Left lung (tissue), 4 donors: ENCODE measurements at regions not wholly inside any gene's neighbourhood (a gene's known extent, or its start where the extent isn't known, plus 50 kb on each side); places are given as distances from the start of the nearest gene placed in this dataset.
A peak's percentile ranks its signal among the peaks of the same experiment; 100 is the strongest.

Source experiments
- ATAC-seq: fragments of 200-7000 bp; cut with Tn5 transposase; one replicate; pipeline ENCODE4 v1.9.1; 2020; ENCODE audit warnings: moderate library complexity
- DNase-seq, 4 donors: peaks; one replicate each; pipeline ENCODE4 v3.0.0-alpha.2; 2013 to 2020
- H3K27ac ChIP-seq, 2 donors: fragments of 200-600 bp; sonication (generic) in 1 of 2; one replicate each; pipeline versions ENCODE4 v1.5.0 to v1.8.0; 2020 to 2021
- H3K27me3 ChIP-seq, 2 donors: fragments of 200-600 bp; sonication (generic) in 1 of 2; one replicate each; pipeline versions ENCODE4 v1.5.0 to v1.8.0; 2020 to 2021
- H3K36me3 ChIP-seq, 2 donors: fragments of 200-600 bp; sonication (generic) in 1 of 2; one replicate each; pipeline versions ENCODE4 v1.5.0 to v1.8.0; 2020 to 2021
- H3K4me1 ChIP-seq, 2 donors: fragments of 200-600 bp; one replicate each; pipeline ENCODE4 v1.8.0; 2021
- H3K4me3 ChIP-seq, 2 donors: fragments of 200-600 bp; sonication (generic) in 1 of 2; one replicate each; pipeline versions ENCODE4 v1.5.0 to v1.8.0; 2020 to 2021; ENCODE audit warnings: mild to moderate bottlenecking in 1 of 2
- H3K9me3 ChIP-seq, 2 donors: fragments of 200-600 bp; sonication (generic) in 1 of 2; one replicate each; pipeline versions ENCODE4 v1.5.0 to v1.8.0; 2020 to 2021
- intact Hi-C, 2 donors: fragments of 100-400 bp; cut with DNase I; formaldehyde crosslinking; loops; one replicate each; pipeline versions ENCODE4 v1.11.2 to v1.14.2; 2022
- TF ChIP-seq, protein P1 (sequence below), 2 donors: fragments of 200-600 bp; sonication (generic) in 1 of 2; IDR thresholded peaks; one replicate each; pipeline versions ENCODE4 v1.5.0 to v1.8.0; 2021; ENCODE audit warnings: antibody characterized with exemption in 2 of 2
- donor health status: DM: no; HTN: yes; CAD: no.
- donor health status: DM: no; HTN: no; CAD: no.

DNA sequence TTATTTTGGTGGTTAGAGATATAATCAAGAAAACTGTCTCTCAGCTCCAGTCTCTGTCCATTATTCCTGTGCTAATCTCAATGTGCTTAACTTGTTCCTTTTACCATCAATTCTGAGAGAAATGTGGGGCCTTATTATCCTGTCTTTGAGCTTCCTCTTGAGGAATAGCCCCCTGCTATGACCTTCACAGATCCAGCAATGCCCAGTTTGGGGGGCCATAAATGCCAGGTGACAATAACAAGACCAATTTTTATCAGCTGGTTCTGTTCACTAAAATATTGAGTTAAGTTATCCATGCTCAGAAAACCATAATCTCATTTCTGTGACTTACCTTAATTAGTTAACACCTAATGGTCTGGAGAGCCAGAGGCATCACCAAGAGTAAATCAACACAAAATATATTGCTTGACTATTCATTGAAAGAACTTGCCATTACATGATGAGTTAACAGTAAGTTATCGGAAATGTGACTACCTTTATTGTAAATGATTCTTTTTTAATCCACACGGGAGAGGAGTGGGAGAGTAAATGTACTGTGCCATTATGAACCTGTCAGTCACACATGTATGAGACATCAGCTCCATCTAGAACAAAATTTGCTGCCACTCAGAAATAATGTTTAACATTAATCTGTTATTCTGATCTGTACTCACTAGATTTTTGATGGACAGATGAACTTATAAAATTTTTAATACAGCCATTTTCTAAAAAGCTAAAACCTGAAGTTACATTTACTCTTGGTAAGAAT lies 149.7 kb downstream of the ID4 start:
- ATAC-seq = no peak
- Histone ChIP-seq H3K27ac (no peak overlapping the region), H3K27me3 (peaks cover 0 to 7% of the 10 kb centered on the region in 2 donors), H3K36me3 (no peaks in the 10 kb centered on the region), H3K9me3 (no peaks in the 10 kb centered on the region), H3K4me1 (no peaks in the 10 kb centered on the region), H3K4me3 (no peak overlapping the region)
- intact Hi-C loops = no loop called here
- DNase-seq = no peak
- TF ChIP-seq, protein P1, sequence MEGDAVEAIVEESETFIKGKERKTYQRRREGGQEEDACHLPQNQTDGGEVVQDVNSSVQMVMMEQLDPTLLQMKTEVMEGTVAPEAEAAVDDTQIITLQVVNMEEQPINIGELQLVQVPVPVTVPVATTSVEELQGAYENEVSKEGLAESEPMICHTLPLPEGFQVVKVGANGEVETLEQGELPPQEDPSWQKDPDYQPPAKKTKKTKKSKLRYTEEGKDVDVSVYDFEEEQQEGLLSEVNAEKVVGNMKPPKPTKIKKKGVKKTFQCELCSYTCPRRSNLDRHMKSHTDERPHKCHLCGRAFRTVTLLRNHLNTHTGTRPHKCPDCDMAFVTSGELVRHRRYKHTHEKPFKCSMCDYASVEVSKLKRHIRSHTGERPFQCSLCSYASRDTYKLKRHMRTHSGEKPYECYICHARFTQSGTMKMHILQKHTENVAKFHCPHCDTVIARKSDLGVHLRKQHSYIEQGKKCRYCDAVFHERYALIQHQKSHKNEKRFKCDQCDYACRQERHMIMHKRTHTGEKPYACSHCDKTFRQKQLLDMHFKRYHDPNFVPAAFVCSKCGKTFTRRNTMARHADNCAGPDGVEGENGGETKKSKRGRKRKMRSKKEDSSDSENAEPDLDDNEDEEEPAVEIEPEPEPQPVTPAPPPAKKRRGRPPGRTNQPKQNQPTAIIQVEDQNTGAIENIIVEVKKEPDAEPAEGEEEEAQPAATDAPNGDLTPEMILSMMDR (IDR thresholded peaks at IDR 0.05) = no peak

DNA sequence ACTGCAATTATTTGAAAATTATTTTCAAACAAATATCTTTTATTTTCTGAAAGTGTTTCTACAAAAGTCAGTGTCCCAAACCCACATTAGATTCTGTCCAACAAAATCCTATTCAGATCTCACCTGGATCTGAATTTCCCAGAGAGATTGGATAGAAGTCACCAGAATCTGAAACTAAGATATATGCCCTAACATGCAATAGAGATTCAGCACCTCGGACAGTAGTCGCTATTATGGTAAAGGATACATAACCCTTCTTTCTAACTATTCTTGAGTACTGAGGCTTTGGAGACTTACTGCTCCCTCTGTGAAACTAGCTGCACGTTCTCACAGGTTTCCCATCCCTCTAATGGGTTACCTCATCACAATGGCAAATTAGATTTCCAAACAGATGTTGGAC lies 151.4 kb downstream of the ID4 start:
- H3K4me3 ChIP-seq = no peak overlapping the region
- TF ChIP-seq, protein P1 (IDR thresholded peaks at IDR 0.05) = no peak
- no peak for ATAC-seq
- intact Hi-C loops = no loop called here
- DNase-seq = peak in 2 of 4 donors; percentile 13 to 28
- no peaks in the 10 kb centered on the region for H3K9me3 ChIP-seq
- no peaks in the 10 kb centered on the region for H3K4me1 ChIP-seq
- H3K27ac ChIP-seq = no peak overlapping the region
- H3K27me3 ChIP-seq = peaks cover 0 to 2% of the 10 kb centered on the region in 2 donors
- H3K36me3 ChIP-seq = no peaks in the 10 kb centered on the region

DNA sequence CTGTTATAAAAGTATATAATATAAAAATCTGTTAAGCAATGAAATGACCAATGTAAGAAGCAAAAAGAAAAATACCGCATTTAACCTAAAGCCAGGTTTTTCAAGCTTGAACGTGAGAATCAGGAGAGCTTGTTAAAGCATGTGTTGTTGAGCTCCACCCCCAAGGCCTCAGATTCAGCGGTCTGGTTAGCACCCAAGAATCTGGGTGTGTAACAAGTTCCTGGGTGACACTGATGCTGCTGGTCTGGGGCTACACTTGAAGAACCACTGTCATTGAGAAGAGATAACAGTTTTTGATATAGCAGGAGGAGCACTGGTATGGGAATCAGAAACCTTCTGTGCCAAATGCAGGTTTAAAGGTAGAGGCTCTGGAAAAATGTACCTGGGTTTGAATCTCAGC lies 154.0 kb downstream of the ID4 start:
- no peaks in the 10 kb centered on the region for H3K36me3 ChIP-seq
- no peak for DNase-seq
- no peaks in the 10 kb centered on the region for H3K4me1 ChIP-seq
- intact Hi-C loops = no loop called here
- peaks cover 0 to 7% of the 10 kb centered on the region in 2 donors for H3K27me3 ChIP-seq
- TF ChIP-seq, protein P1 (IDR thresholded peaks at IDR 0.05) = no peak
- ATAC-seq = no peak
- no peak overlapping the region for H3K27ac ChIP-seq
- no peaks in the 10 kb centered on the region for H3K9me3 ChIP-seq
- no peak overlapping the region for H3K4me3 ChIP-seq

DNA sequence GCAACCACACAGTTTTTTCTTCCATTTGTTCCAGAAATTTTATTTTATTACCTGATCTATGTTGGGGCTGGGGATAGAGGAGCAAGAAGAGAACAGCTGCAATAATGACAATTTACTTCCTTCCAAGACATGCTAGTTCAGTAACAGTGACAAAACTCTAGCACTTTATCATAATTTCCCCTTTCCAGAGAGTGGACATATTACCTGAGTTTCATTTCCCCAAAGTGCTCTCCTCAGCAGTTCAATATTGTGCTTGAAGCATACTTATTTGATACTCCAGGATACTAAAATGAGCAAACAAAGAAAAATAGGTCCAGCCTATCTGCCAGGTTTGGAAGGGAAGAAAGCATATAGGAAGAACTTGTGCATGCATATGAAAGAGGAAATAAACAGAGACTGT lies 157.7 kb downstream of the ID4 start:
- peak; percentile 33 for ATAC-seq
- TF ChIP-seq, protein P1 (IDR thresholded peaks at IDR 0.05) = no peak
- intact Hi-C loops = no loop called here
- DNase-seq = no peak
- Histone ChIP-seq H3K27ac (no peak overlapping the region), H3K4me3 (no peak overlapping the region), H3K9me3 (no peaks in the 10 kb centered on the region), H3K4me1 (no peaks in the 10 kb centered on the region), H3K27me3 (peaks cover 0 to 11% of the 10 kb centered on the region in 2 donors), H3K36me3 (no peaks in the 10 kb centered on the region)

DNA sequence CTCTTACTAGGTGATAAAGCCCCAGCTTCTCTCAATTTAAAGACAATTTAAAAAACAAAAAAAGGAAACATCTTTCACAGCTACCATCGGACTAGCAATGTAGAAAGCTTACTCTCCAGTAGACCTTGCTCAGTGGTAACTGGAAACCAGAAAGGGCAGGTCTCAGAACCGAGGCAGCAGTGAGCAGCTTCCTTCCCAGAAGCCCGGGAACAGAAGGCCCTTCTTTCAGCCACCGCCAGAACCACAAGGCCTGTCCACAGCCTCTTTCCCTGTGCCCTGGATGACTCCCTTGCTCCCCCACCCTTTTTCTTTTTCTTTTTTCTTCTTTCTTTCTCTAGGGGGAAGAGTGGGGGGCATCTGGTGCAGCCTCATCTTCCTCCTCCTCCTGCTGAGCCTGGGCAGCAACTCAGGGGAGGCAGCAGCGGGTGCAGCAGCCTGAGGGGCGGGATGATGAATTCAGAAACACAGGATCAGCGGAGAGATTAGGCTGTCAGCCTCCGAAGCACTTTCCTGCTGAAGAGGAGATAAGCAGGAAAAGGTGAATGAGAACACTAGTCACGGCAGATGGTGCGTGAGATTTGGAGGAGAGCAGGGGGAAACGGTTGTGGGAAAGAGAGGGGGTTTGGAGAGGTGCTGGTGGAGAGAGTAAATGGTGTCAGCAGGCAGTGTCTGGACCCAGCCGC lies 158.5 kb downstream of the ID4 start:
- Histone ChIP-seq H3K27ac (no peak overlapping the region), H3K36me3 (no peaks in the 10 kb centered on the region), H3K9me3 (peaks cover 0 to 2% of the 10 kb centered on the region in 2 donors), H3K4me3 (no peak overlapping the region), H3K4me1 (no peaks in the 10 kb centered on the region), H3K27me3 (peaks cover 0 to 11% of the 10 kb centered on the region in 2 donors)
- intact Hi-C loops = no loop called here
- TF ChIP-seq, protein P1 (IDR thresholded peaks at IDR 0.05) = no peak
- ATAC-seq (no peak), DNase-seq (no peak)
